Lower leg skin (tissue), 4 donors: ENCODE measurements at regions not wholly inside any gene's neighbourhood (a gene's known extent, or its start where the extent isn't known, plus 50 kb on each side); places are given as distances from the start of the nearest gene placed in this dataset.
"Not testable (repeated sequence)": the region's sequence is repeated elsewhere in the genome, so short reads cannot be mapped to it uniquely, and the experiment has no call there.

Experiments
- DNase-seq, 2 donors: peaks; one replicate each; pipeline ENCODE4 v3.0.0-alpha.2; 2019; ENCODE audit warnings: low spot score in 2 of 2
- H3K4me3 ChIP-seq: fragments of 200-600 bp; sonication (generic); 2 replicates; pipeline ENCODE4 v1.5.1; 2017; ENCODE audit warnings: mild to moderate bottlenecking, low read depth; ENCODE audit not compliant: poor library complexity, severe bottlenecking
- CTCF ChIP-seq, 3 donors: fragments of 450-650 bp; IDR thresholded peaks; one replicate each; pipeline ENCODE4 v1.5.1; 2016; ENCODE audit warnings: antibody characterized with exemption in 3 of 3, mild to moderate bottlenecking in 3 of 3, moderate library complexity in 2 of 3
- POLR2A ChIP-seq, 2 donors: fragments of 450-650 bp; IDR thresholded peaks; one replicate each; pipeline ENCODE4 v1.6.1; 2016 to 2017; ENCODE audit warnings: antibody characterized with exemption in 2 of 2, mild to moderate bottlenecking in 1 of 2, moderate library complexity in 1 of 2
- WGBS, 2 donors: methylation state at CpG; one replicate each; pipeline ENCODE4 v1.1.5; 2018; 5-methylcytosine and 5-hydroxymethylcytosine counted together
- intact Hi-C: fragments of 100-400 bp; cut with DNase I; formaldehyde crosslinking; loops from one replicate; pipeline ENCODE4 v1.15.0; 2023; ENCODE audit warnings: low total_unique reads

- TF ChIP-seq POLR2A (IDR thresholded peaks at IDR 0.05): no peak
- DNase-seq: no peak
- 66 to 70% methylated on average over 4 of the region's 4 CpGs for WGBS, 2 donors
- no peak overlapping the region for H3K4me3 ChIP-seq
- intact Hi-C loops: no loop called here
These were observed 80.5 kb downstream of the COPRS start for GRCh38 chr17:31778523-31778922.

GRCh38 chr17:31771328-31771727 lies 87.7 kb downstream of the COPRS start:
- WGBS, 2 donors: 95 to 100% methylated on average over 3 of the region's 3 CpGs
- intact Hi-C loops, DNase-seq: not testable (repeated sequence)

DNA sequence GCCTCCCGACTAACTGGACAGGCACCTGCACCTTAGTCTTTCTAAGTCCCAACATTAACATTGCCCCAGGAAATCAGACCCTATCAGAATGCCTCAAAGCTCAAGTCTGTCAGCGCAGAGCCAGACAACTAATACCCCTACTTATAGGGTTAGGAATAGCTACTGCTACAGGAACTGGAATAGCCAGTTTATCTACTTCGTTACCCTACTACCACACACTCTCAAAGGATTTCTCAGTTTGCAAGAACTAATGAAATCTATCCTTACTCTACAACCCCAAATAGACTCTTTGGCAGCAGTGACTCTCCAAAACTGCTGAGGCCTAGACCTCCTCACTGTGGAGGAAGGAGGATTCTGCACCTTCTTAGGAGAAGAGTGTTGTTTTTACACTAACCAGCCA lies 88.5 kb downstream of the COPRS start:
- intact Hi-C loops, DNase-seq, H3K4me3 ChIP-seq: not testable (repeated sequence)
- 52 to 64% methylated on average over 3 of the region's 3 CpGs for WGBS, 2 donors

More at GRCh38 chr17:31771328-31771727, 87.7 kb downstream of the COPRS start:
- H3K4me3 ChIP-seq: not testable (repeated sequence)

DNA sequence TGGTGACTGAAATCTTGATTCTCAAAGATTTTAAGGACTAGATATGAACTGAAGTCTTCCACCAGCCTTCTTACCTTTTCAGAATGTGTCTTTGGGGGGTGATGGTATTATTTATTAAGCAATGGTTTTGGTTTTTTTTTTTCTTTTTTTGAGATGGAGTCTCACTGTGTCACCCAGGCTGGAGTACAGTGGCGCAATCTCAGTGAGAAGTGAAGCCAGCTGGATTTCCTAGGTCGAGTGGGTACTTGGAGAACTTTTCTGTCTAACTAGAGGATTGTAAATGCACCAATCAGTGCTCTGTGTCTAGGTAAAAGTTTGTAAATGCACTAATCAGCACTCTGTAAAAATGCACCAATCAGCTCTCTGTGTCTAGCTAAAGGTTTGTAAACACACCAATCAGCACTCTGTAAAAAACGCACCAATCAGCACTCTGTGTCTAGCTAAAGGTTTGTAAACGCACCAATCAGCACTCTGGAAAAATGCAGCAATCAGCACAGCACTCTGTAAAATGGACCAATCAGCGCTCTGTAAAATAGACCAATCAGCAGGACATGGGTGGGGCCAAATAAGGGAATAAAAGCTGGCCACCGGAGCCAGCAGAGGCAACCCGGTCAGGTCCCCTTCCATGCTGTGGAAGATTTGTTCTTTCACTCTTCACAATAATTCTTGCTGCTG lies 97.1 kb downstream of the COPRS start:
- DNase-seq, intact Hi-C loops, H3K4me3 ChIP-seq: not testable (repeated sequence)
- 89 to 90% methylated on average over 7 of the region's 7 CpGs for WGBS, 2 donors

DNA sequence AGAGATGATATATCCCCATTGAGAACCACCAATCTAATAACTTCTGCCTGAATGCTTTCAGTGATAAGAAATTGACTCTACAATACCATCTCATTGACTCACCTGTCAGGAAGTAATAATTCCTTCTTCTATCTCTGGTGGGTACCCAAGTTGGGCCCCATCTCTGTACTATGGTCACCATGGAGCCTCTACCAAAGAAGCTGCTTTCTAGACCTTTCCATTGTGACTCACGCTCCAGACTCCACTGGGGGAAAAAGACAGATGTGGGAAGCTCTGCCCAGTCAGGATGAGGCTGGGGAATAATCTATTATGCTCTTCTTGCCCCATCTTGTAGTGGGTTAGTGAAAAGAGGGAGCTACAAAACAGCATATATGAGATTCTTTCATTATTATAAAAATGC lies 100.4 kb downstream of the COPRS start:
- TF ChIP-seq CTCF (IDR thresholded peaks at IDR 0.05): no peak
- TF ChIP-seq POLR2A (IDR thresholded peaks at IDR 0.05): no peak
- WGBS, 2 donors: 89 to 94% methylated on average over 1 of the region's 1 CpG
- no peak for DNase-seq
- intact Hi-C loops: no loop called here
- no peak overlapping the region for H3K4me3 ChIP-seq

GRCh38 chr17:31757097-31757496 lies 101.9 kb downstream of the COPRS start:
- TF ChIP-seq CTCF (IDR thresholded peaks at IDR 0.05) (no peak), POLR2A (IDR thresholded peaks at IDR 0.05) (no peak)
- intact Hi-C loops: no loop called here
- DNase-seq: no peak
- 65 to 75% methylated on average over 2 of the region's 2 CpGs for WGBS, 2 donors
- no peak overlapping the region for H3K4me3 ChIP-seq

GRCh38 chr17:31754239-31754945 lies 104.7 kb downstream of the COPRS start:
- WGBS, 2 donors: 87 to 91% methylated on average over 7 of the region's 7 CpGs
- DNase-seq: no peak
- no peak overlapping the region for H3K4me3 ChIP-seq
- TF ChIP-seq CTCF (IDR thresholded peaks at IDR 0.05) (no peak), POLR2A (IDR thresholded peaks at IDR 0.05) (no peak)
- intact Hi-C loops: no loop called here

DNA sequence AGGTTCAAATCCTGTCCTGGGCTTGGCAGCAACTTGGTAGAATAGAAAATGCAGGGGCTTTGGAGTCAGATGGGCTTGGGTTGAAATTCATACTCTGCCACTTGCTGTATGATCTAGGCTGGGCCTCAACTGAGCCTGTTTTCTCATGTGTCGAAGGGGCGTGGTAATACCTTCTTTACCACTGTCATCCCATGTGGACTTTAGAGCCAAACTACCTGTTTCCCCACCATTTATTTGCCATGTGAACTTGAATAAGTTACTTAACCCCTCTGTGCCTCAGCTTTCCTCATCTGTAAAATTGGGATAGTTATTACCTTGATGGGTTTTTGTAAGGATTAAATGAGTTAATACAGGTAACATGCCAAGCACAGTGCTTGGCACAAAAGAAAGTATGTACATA lies 106.0 kb downstream of the COPRS start:
- WGBS, 2 donors: 83 to 88% methylated on average over 2 of the region's 2 CpGs
- DNase-seq: no peak
- intact Hi-C loops: no loop called here

More for the DNA sequence above, 106.0 kb downstream of the COPRS start:
- H3K4me3 ChIP-seq: no peak overlapping the region
- TF ChIP-seq CTCF (IDR thresholded peaks at IDR 0.05) (no peak), POLR2A (IDR thresholded peaks at IDR 0.05) (no peak)
